H1 (cell line): ENCODE measurements at regions not wholly inside any gene's neighbourhood (a gene's known extent, or its start where the extent isn't known, plus 50 kb on each side); places are given as distances from the start of the nearest gene placed in this dataset.

ENCODE experiments used
- BCL11A ChIP-seq, 2 experiments: IDR thresholded peaks; one replicate each; pipeline ENCODE4 v1.6.1; 2011; ENCODE audit warnings: low read depth in 2 of 2, low read length in 2 of 2, mild to moderate bottlenecking in 2 of 2
- HDAC6 ChIP-seq: IDR thresholded peaks from one replicate; pipeline ENCODE4 v1.7.1; 2012; ENCODE audit warnings: low read depth, mild to moderate bottlenecking, inconsistent platforms, low read length, moderate library complexity
- KDM5A ChIP-seq: fragments of 200-600 bp; IDR thresholded peaks from 2 replicates; pipeline ENCODE4 v1.7.1; 2012; ENCODE audit warnings: mild to moderate bottlenecking, low read length, inconsistent platforms, mixed read lengths
- TF ChIP-seq, protein P1 (sequence below): fragments of 300-600 bp; sonication (generic); IDR thresholded peaks from 2 replicates; pipeline ENCODE4 v1.7.1; 2012; ENCODE audit warnings: low read length, moderate library complexity, mild to moderate bottlenecking, inconsistent platforms; ENCODE audit not compliant: insufficient replicate concordance
- TF ChIP-seq, protein P2 (sequence below): IDR thresholded peaks from 2 replicates; pipeline ENCODE4 v1.6.1; 2012; ENCODE audit warnings: inconsistent platforms

DNA sequence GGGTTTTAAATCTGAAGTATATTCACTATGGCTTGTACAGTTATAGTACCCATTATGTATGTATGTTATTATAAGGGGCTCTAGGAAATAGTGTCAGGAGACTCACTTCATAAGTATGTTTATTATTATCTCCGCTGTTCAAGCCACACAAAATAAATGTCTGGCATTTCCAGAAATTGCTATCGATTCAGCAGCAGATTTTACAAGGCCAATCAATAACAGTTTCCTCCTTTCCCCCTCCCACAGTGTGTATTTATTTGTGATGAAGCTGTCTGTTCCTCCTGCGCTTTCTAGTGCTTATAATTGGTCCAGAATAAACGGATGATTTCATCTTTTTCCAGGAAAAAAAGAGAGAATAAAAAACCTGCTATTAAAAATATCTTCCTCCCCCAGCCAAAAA lies 134.2 kb upstream of the LPP start (continued):
- TF ChIP-seq, protein P1, sequence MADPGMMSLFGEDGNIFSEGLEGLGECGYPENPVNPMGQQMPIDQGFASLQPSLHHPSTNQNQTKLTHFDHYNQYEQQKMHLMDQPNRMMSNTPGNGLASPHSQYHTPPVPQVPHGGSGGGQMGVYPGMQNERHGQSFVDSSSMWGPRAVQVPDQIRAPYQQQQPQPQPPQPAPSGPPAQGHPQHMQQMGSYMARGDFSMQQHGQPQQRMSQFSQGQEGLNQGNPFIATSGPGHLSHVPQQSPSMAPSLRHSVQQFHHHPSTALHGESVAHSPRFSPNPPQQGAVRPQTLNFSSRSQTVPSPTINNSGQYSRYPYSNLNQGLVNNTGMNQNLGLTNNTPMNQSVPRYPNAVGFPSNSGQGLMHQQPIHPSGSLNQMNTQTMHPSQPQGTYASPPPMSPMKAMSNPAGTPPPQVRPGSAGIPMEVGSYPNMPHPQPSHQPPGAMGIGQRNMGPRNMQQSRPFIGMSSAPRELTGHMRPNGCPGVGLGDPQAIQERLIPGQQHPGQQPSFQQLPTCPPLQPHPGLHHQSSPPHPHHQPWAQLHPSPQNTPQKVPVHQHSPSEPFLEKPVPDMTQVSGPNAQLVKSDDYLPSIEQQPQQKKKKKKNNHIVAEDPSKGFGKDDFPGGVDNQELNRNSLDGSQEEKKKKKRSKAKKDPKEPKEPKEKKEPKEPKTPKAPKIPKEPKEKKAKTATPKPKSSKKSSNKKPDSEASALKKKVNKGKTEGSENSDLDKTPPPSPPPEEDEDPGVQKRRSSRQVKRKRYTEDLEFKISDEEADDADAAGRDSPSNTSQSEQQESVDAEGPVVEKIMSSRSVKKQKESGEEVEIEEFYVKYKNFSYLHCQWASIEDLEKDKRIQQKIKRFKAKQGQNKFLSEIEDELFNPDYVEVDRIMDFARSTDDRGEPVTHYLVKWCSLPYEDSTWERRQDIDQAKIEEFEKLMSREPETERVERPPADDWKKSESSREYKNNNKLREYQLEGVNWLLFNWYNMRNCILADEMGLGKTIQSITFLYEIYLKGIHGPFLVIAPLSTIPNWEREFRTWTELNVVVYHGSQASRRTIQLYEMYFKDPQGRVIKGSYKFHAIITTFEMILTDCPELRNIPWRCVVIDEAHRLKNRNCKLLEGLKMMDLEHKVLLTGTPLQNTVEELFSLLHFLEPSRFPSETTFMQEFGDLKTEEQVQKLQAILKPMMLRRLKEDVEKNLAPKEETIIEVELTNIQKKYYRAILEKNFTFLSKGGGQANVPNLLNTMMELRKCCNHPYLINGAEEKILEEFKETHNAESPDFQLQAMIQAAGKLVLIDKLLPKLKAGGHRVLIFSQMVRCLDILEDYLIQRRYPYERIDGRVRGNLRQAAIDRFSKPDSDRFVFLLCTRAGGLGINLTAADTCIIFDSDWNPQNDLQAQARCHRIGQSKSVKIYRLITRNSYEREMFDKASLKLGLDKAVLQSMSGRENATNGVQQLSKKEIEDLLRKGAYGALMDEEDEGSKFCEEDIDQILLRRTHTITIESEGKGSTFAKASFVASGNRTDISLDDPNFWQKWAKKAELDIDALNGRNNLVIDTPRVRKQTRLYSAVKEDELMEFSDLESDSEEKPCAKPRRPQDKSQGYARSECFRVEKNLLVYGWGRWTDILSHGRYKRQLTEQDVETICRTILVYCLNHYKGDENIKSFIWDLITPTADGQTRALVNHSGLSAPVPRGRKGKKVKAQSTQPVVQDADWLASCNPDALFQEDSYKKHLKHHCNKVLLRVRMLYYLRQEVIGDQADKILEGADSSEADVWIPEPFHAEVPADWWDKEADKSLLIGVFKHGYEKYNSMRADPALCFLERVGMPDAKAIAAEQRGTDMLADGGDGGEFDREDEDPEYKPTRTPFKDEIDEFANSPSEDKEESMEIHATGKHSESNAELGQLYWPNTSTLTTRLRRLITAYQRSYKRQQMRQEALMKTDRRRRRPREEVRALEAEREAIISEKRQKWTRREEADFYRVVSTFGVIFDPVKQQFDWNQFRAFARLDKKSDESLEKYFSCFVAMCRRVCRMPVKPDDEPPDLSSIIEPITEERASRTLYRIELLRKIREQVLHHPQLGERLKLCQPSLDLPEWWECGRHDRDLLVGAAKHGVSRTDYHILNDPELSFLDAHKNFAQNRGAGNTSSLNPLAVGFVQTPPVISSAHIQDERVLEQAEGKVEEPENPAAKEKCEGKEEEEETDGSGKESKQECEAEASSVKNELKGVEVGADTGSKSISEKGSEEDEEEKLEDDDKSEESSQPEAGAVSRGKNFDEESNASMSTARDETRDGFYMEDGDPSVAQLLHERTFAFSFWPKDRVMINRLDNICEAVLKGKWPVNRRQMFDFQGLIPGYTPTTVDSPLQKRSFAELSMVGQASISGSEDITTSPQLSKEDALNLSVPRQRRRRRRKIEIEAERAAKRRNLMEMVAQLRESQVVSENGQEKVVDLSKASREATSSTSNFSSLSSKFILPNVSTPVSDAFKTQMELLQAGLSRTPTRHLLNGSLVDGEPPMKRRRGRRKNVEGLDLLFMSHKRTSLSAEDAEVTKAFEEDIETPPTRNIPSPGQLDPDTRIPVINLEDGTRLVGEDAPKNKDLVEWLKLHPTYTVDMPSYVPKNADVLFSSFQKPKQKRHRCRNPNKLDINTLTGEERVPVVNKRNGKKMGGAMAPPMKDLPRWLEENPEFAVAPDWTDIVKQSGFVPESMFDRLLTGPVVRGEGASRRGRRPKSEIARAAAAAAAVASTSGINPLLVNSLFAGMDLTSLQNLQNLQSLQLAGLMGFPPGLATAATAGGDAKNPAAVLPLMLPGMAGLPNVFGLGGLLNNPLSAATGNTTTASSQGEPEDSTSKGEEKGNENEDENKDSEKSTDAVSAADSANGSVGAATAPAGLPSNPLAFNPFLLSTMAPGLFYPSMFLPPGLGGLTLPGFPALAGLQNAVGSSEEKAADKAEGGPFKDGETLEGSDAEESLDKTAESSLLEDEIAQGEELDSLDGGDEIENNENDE, result no peak
- TF ChIP-seq BCL11A (IDR thresholded peaks at IDR 0.05; ENCODE audit: low read depth in 2 of 2, low read length in 2 of 2), result no peak
- no peak for TF ChIP-seq HDAC6
- no peak for TF ChIP-seq KDM5A
- TF ChIP-seq, protein P2, sequence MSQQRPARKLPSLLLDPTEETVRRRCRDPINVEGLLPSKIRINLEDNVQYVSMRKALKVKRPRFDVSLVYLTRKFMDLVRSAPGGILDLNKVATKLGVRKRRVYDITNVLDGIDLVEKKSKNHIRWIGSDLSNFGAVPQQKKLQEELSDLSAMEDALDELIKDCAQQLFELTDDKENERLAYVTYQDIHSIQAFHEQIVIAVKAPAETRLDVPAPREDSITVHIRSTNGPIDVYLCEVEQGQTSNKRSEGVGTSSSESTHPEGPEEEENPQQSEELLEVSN, result no peak
- TF ChIP-seq, all 59 proteins: peak for 0
